Gastroesophageal sphincter (tissue), 4 donors: ENCODE measurements at regions not wholly inside any gene's neighbourhood (a gene's known extent, or its start where the extent isn't known, plus 50 kb on each side); places are given as distances from the start of the nearest gene placed in this dataset.
"Not testable (repeated sequence)": the region's sequence is repeated elsewhere in the genome, so short reads cannot be mapped to it uniquely, and the experiment has no call there.

ENCODE experiments used
- ATAC-seq: fragments of 150-250 bp; one replicate; pipeline ENCODE4 v1.9.1; 2016; ENCODE audit warnings: mild to moderate bottlenecking, moderate library complexity
- H3K27ac ChIP-seq, 4 donors: fragments of 200-600 bp; sonication (generic) in 3 of 4; 1 replicate in 3 of 4; 2 replicates in 1 of 4; pipeline ENCODE4 v1.5.1; 2016 to 2019
- H3K27me3 ChIP-seq: fragments of 200-600 bp; sonication (generic); one replicate; pipeline ENCODE4 v1.5.1; 2019
- H3K36me3 ChIP-seq, 2 donors: fragments of 200-600 bp; sonication (generic); one replicate each; pipeline ENCODE4 v1.5.1; 2019; ENCODE audit warnings: control low read depth in 1 of 2
- H3K4me1 ChIP-seq, 3 donors: fragments of 200-600 bp; sonication (generic); 1 replicate in 2 of 3; 2 replicates in 1 of 3; pipeline ENCODE4 v1.5.1; 2016 to 2019; ENCODE audit warnings: control low read depth in 2 of 3
- H3K4me3 ChIP-seq, 2 donors: fragments of 200-600 bp; sonication (generic); one replicate each; pipeline ENCODE4 v1.5.1; 2019; ENCODE audit warnings: mild to moderate bottlenecking in 1 of 2, moderate library complexity in 1 of 2
- H3K9me3 ChIP-seq, 3 donors: fragments of 200-600 bp; sonication (generic); one replicate each; pipeline ENCODE4 v1.5.1; 2017 to 2019; ENCODE audit warnings: control low read depth in 2 of 3
- EP300 ChIP-seq: sonication (generic); formaldehyde crosslinking; IDR thresholded peaks from one replicate; pipeline ENCODE4 v1.6.1; 2017; ENCODE audit warnings: antibody characterized with exemption, mild to moderate bottlenecking
- POLR2A ChIP-seq, 2 donors: fragments of 450-650 bp; IDR thresholded peaks; one replicate each; pipeline ENCODE4 v1.6.1; 2017; ENCODE audit warnings: antibody characterized with exemption in 2 of 2, mild to moderate bottlenecking in 2 of 2, moderate library complexity in 1 of 2
- POLR2AphosphoS5 ChIP-seq: sonication (generic); formaldehyde crosslinking; IDR thresholded peaks from one replicate; pipeline ENCODE4 v1.6.1; 2017; ENCODE audit warnings: antibody characterized with exemption
- WGBS, 2 donors: methylation state at CpG; one replicate each; pipeline ENCODE4 v1.1.5; 2018; ENCODE audit warnings: low coverage in 1 of 2; 5-methylcytosine and 5-hydroxymethylcytosine counted together
- TF ChIP-seq, protein P1 (sequence below), 4 experiments: fragments of 200-600 bp in 2 of 4; fragments of 450-650 bp in 2 of 4; sonication (generic) in 1 of 4; IDR thresholded peaks; one replicate each; pipeline ENCODE4 v1.5.1; 2017 to 2019; ENCODE audit warnings: antibody characterized with exemption in 4 of 4, mild to moderate bottlenecking in 2 of 4, moderate library complexity in 2 of 4

GRCh38 chr17:71200597-71200996 lies 920.2 kb upstream of the SOX9 start:
- Histone ChIP-seq H3K4me3 (no peak overlapping the region), H3K27me3 (no peaks in the 10 kb centered on the region), H3K9me3 (no peaks in the 10 kb centered on the region), H3K36me3 (no peaks in the 10 kb centered on the region), H3K4me1 (no peaks in the 10 kb centered on the region), H3K27ac (no peak overlapping the region)
- WGBS, 2 donors: 56 to 60% methylated on average over 1 of the region's 1 CpG
- TF ChIP-seq POLR2AphosphoS5 (no peak), POLR2A (IDR thresholded peaks at IDR 0.05) (no peak), EP300 (no peak)
- TF ChIP-seq, protein P1, sequence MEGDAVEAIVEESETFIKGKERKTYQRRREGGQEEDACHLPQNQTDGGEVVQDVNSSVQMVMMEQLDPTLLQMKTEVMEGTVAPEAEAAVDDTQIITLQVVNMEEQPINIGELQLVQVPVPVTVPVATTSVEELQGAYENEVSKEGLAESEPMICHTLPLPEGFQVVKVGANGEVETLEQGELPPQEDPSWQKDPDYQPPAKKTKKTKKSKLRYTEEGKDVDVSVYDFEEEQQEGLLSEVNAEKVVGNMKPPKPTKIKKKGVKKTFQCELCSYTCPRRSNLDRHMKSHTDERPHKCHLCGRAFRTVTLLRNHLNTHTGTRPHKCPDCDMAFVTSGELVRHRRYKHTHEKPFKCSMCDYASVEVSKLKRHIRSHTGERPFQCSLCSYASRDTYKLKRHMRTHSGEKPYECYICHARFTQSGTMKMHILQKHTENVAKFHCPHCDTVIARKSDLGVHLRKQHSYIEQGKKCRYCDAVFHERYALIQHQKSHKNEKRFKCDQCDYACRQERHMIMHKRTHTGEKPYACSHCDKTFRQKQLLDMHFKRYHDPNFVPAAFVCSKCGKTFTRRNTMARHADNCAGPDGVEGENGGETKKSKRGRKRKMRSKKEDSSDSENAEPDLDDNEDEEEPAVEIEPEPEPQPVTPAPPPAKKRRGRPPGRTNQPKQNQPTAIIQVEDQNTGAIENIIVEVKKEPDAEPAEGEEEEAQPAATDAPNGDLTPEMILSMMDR (IDR thresholded peaks at IDR 0.05): no peak
- no peak for ATAC-seq

DNA sequence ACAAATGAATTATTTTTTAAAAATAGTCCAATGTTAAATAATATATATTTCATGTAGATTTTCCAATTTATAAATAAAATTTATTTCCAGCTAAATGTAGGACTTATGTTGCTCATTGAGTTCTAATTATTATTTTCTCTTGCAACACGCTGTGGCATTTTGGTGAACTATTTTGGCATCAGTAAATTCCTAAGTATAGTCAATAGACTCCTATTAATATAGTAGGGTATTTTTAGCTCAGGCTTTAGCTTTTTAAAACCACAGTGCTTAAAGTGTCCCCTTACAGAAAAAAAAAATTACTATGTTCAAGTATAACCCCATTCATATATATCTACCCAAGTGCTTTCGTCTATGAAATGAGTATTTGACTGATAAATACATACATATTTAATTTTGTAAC lies 919.2 kb upstream of the SOX9 start:
- TF ChIP-seq, protein P1 (IDR thresholded peaks at IDR 0.05): no peak
- TF ChIP-seq EP300 (no peak), POLR2AphosphoS5 (no peak), POLR2A (IDR thresholded peaks at IDR 0.05) (no peak)
- 62 to 73% methylated on average over 2 of the region's 2 CpGs for WGBS, 2 donors
- H3K4me3 ChIP-seq: no peak overlapping the region
- no peak overlapping the region for H3K27ac ChIP-seq
- H3K27me3 ChIP-seq: no peaks in the 10 kb centered on the region
- H3K36me3 ChIP-seq: no peaks in the 10 kb centered on the region
- no peak for ATAC-seq
- H3K9me3 ChIP-seq: no peaks in the 10 kb centered on the region
- H3K4me1 ChIP-seq: no peaks in the 10 kb centered on the region

DNA sequence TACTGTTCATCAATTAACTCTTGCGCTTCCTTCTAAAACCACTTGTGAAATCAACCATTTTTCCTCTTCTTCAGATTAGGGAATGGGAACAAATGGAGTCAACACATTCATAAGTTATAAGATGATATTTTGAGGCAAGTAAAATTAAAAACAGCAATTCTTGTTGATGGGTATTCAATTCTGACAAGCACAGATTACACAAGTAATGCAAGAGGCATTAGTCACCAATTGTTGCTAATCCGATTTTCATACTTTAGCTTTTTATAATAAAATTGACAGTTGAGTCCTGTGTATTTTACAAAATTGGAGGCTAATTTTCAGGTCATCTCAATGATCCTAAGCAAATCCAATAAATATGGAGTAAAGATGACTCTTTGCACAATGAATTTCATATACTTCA lies 918.4 kb upstream of the SOX9 start:
- H3K4me1 ChIP-seq: no peaks in the 10 kb centered on the region
- no peaks in the 10 kb centered on the region for H3K36me3 ChIP-seq
- H3K4me3 ChIP-seq: no peak overlapping the region
- ATAC-seq: no peak
- no peaks in the 10 kb centered on the region for H3K9me3 ChIP-seq
- TF ChIP-seq, protein P1 (IDR thresholded peaks at IDR 0.05): no peak
- TF ChIP-seq POLR2AphosphoS5 (no peak), POLR2A (IDR thresholded peaks at IDR 0.05) (no peak), EP300 (no peak)
- H3K27ac ChIP-seq: no peak overlapping the region
- H3K27me3 ChIP-seq: no peaks in the 10 kb centered on the region
- WGBS, 2 donors: 82 to 87% methylated on average over 2 of the region's 2 CpGs

DNA sequence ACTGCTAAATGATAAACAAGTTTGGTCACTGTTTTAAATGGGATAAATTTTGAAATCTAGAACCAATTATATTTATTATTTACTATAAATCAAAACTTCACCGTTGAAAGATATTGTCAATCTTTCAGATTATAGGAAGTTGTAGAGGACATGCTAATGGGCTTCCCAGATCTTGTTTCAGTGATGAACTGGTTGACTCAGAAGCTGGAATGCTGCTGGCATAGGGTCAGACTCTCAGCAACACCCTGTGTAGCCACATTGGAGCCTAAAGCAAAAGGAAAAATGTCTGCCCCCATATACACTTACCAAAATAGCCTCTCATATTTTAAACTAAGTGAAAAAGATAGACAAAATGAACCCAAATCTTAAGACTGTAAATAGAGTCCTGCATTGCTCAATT lies 916.9 kb upstream of the SOX9 start:
- WGBS, 2 donors: 91 to 100% methylated on average over 1 of the region's 1 CpG
- H3K9me3 ChIP-seq: no peaks in the 10 kb centered on the region
- no peaks in the 10 kb centered on the region for H3K27me3 ChIP-seq
- H3K4me3 ChIP-seq: no peak overlapping the region
- ATAC-seq: no peak
- no peaks in the 10 kb centered on the region for H3K36me3 ChIP-seq
- H3K27ac ChIP-seq: no peak overlapping the region
- TF ChIP-seq, protein P1 (IDR thresholded peaks at IDR 0.05): no peak
- TF ChIP-seq POLR2A (IDR thresholded peaks at IDR 0.05) (no peak), POLR2AphosphoS5 (no peak), EP300 (no peak)
- no peaks in the 10 kb centered on the region for H3K4me1 ChIP-seq

GRCh38 chr17:71205951-71206350 lies 914.9 kb upstream of the SOX9 start:
- WGBS, 2 donors: no CpG with 5 or more reads among the region's 5 CpGs
- not testable (repeated sequence) for H3K9me3 ChIP-seq, H3K4me3 ChIP-seq, H3K27ac ChIP-seq, H3K36me3 ChIP-seq, H3K4me1 ChIP-seq, H3K27me3 ChIP-seq, ATAC-seq
